ENCODE measurements at regions not wholly inside any gene's neighbourhood (a gene's known extent, or its start where the extent isn't known, plus 50 kb on each side); places are given as distances from the start of the nearest gene placed in this dataset.

DNA sequence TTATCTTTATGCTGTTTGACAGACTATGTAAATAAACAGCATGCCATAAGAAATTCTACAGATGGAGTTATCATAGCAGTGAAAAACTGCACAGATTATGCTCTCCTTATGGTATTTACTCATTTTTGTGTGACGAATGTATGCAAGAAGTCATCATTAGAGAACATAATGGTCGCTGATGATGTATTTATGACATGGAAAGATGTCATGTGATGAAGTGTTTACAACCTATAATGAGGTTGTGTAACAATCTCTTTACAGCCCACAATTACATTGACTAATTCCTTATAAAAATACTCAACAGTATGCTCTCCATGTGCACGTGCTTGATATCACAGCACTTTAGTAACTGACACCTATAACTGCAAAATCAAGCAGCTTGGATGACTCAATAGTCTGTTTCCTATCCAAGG is 192.4 kb downstream of the BMP2 start:
- H3K27me3 ChIP-seq: no peaks in the 10 kb centered on the region
- H3K9me3 ChIP-seq: no peaks in the 10 kb centered on the region
- H3K36me3 ChIP-seq (ENCODE audit: low read depth, missing control alignments): no peaks in the 10 kb centered on the region
- H3K4me3 ChIP-seq: no peak overlapping the region
- H3K4me1 ChIP-seq: no peaks in the 10 kb centered on the region
- no peak for DNase-seq
- no peak overlapping the region for H3K27ac ChIP-seq
- intact Hi-C loops (cut with DNase I; ENCODE audit: low total_unique reads): no loop called here
- WGBS, 2 donors: 39 to 53% methylated on average over 3 of the region's 3 CpGs
- TF ChIP-seq POLR2A (IDR thresholded peaks at IDR 0.05): no peak
- TF ChIP-seq CTCF (IDR thresholded peaks at IDR 0.05): no peak

DNA sequence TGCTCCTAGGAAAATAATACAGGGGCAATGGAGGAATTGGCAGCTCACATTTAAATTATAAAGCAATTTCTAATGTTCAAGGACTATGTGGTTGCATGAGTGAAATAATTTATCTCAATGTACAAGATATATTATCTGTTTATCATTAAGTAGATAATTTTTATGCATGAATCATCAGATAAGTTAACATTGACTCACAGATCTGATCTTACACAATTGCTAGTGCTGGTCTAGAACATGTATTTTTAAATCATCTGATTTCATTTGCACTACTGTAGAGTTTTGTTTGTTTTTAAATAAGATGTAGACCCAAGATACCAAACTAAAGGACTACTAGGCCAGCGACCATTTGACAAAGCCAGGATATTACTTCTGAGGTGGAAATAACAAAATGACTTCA is 199.2 kb downstream of the BMP2 start:
- Histone ChIP-seq H3K4me1 (no peaks in the 10 kb centered on the region), H3K27me3 (no peaks in the 10 kb centered on the region), H3K4me3 (no peak overlapping the region), H3K27ac (no peak overlapping the region), H3K36me3 (ENCODE audit: low read depth, missing control alignments) (no peaks in the 10 kb centered on the region), H3K9me3 (no peaks in the 10 kb centered on the region)
- DNase-seq: no peak
- intact Hi-C loops (cut with DNase I; ENCODE audit: low total_unique reads): no loop called here
- 79 to 85% methylated on average over 1 of the region's 1 CpG for WGBS, 2 donors
- TF ChIP-seq POLR2A (IDR thresholded peaks at IDR 0.05): no peak
- no peak for TF ChIP-seq CTCF (IDR thresholded peaks at IDR 0.05)

DNA sequence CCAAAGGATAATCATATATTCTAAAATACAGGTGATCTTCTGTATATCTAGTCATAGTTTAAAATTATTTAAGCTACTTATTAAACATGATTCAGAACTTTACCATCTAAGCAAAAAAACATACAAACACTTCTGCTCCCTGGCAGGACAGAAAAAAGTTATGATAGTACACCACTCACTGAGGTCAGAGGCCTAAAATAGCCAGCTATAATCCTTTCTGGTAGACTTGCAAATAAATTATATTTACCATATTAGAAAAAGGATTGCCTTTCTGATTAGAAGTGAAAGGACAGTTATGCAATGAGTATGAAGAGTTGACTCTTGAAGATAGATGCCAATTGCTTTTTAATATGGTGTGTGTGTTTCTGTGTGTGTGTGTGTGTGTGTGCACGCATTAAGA is 207.4 kb downstream of the BMP2 start:
- DNase-seq: no peak
- Histone ChIP-seq H3K27ac (no peak overlapping the region), H3K9me3 (no peaks in the 10 kb centered on the region), H3K36me3 (ENCODE audit: low read depth, missing control alignments) (no peaks in the 10 kb centered on the region), H3K4me1 (no peaks in the 10 kb centered on the region), H3K4me3 (no peak overlapping the region), H3K27me3 (no peaks in the 10 kb centered on the region)
- no peak for TF ChIP-seq CTCF (IDR thresholded peaks at IDR 0.05)
- no peak for TF ChIP-seq POLR2A (IDR thresholded peaks at IDR 0.05)
- WGBS, 2 donors: 80 to 88% methylated on average over 1 of the region's 1 CpG
- intact Hi-C loops (cut with DNase I; ENCODE audit: low total_unique reads): no loop called here

DNA sequence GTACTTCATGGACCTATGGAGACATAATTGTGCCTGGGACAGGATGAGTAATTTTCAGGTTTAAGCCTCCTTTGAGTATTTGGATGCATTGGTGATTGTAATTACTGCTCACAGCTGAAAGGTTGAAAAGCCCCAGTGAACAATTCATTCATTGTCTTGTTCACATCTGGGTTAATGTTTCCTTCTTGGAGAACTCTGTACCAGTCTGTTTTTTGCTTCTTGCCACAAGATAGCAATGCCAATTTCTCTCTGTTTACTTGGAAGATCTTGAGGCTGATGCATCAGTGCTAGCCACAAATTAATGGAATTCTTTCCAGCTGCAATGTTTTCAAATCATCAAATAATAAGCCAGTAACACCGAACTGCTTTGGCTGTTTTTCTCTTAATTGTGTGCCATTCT is 207.8 kb downstream of the BMP2 start:
- no peaks in the 10 kb centered on the region for H3K36me3 ChIP-seq (ENCODE audit: low read depth, missing control alignments)
- H3K27ac ChIP-seq: no peak overlapping the region
- H3K4me3 ChIP-seq: no peak overlapping the region
- intact Hi-C loops (cut with DNase I; ENCODE audit: low total_unique reads): no loop called here
- no peak for TF ChIP-seq POLR2A (IDR thresholded peaks at IDR 0.05)
- no peak for TF ChIP-seq CTCF (IDR thresholded peaks at IDR 0.05)
- no peaks in the 10 kb centered on the region for H3K27me3 ChIP-seq
- no peak for DNase-seq
- no peaks in the 10 kb centered on the region for H3K4me1 ChIP-seq
- WGBS, 2 donors: 62 to 89% methylated on average over 1 of the region's 1 CpG
- no peaks in the 10 kb centered on the region for H3K9me3 ChIP-seq

DNA sequence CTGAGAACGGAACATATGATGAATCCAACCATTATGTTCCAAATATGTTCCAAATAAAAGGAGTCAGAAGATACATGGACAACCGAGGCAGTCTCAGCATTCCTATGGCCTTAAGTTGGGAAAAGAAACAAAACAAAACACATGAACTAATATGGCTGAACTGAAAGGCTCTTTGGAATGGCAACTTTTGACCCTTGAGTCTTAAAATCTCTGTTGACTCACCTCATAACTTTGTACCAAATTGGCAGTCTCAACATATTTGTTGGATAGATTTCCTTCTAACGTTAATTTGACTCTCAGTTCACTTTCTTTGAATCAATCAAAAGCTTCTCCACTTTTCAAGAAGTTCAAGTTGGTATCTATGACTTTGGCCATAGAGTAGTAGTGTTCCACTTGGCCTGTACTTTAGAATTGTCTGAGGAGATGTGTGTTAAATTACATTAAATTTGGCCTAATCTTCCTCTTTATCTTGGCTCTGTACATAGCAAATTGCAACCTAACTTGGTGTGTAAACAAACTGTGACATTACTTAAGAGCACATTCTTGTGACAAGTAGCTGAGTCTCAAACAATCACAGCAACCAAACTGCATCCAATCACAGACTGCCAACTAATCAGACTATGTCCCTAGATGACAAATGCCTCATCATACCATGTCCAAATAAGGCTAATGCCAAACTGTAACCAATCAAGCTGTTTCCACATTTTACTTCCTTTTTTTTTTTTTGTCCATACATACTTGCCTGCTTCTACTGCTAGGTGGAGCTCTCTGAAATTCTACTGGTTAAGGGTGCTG is 208.8 kb downstream of the BMP2 start:
- no peak for TF ChIP-seq POLR2A (IDR thresholded peaks at IDR 0.05)
- TF ChIP-seq CTCF (IDR thresholded peaks at IDR 0.05): no peak
- Histone ChIP-seq H3K36me3 (ENCODE audit: low read depth, missing control alignments) (no peaks in the 10 kb centered on the region), H3K4me1 (no peaks in the 10 kb centered on the region), H3K9me3 (no peaks in the 10 kb centered on the region), H3K4me3 (no peak overlapping the region), H3K27me3 (no peaks in the 10 kb centered on the region), H3K27ac (no peak overlapping the region)
- WGBS, 2 donors: 48 to 63% methylated on average over 3 of the region's 3 CpGs
- DNase-seq: no peak
- intact Hi-C loops (cut with DNase I; ENCODE audit: low total_unique reads): no loop called here
